Neural progenitor cell (in vitro differentiated cells): ENCODE measurements at regions not wholly inside any gene's neighbourhood (a gene's known extent, or its start where the extent isn't known, plus 50 kb on each side); places are given as distances from the start of the nearest gene placed in this dataset.

Source experiments
- EZH2 ChIP-seq: fragments of 200-600 bp; sonication (generic); IDR thresholded peaks from 2 replicates; pipeline ENCODE4 v1.6.1; 2017; ENCODE audit warnings: antibody characterized with exemption, mild to moderate bottlenecking, moderate library complexity
- TF ChIP-seq, protein P1 (sequence below): fragments of 200-600 bp; sonication (generic); IDR thresholded peaks from 2 replicates; pipeline ENCODE4 v1.5.1; 2017; ENCODE audit warnings: antibody characterized with exemption, mild to moderate bottlenecking

DNA sequence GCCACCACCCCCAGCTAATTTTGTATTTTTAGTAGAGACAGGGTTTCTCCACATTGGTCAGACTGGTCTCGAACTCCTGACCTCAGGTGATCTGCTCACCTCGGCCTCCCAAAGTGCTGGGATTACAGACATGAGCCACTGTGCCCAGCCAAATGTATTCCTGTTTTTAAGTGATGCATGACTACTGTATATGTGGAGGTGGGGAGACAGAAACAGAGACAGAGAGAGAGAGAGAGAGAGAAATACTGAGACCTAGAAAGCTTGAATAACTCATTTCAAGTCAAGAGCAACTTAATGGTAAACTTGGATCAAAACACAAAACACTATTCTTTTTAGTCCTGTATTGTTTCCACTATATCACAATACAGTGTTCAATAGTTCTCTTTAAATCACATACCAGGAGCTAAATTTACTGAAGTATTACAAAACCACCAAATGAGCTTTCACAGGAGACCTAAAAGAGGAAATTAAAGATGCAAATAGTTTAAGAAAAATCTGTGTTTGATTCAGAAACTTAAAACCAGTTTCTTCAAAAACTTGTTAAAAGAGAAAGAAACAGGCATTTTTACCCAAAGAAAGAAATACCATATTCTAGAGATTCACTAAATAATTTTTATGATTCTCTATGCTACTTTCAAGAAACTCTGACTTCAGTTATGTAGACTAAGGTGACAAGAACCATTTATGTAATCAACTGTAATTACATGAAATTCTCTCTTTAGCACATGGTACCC lies 188.7 kb downstream of the ETS1 start:
- TF ChIP-seq, protein P1, sequence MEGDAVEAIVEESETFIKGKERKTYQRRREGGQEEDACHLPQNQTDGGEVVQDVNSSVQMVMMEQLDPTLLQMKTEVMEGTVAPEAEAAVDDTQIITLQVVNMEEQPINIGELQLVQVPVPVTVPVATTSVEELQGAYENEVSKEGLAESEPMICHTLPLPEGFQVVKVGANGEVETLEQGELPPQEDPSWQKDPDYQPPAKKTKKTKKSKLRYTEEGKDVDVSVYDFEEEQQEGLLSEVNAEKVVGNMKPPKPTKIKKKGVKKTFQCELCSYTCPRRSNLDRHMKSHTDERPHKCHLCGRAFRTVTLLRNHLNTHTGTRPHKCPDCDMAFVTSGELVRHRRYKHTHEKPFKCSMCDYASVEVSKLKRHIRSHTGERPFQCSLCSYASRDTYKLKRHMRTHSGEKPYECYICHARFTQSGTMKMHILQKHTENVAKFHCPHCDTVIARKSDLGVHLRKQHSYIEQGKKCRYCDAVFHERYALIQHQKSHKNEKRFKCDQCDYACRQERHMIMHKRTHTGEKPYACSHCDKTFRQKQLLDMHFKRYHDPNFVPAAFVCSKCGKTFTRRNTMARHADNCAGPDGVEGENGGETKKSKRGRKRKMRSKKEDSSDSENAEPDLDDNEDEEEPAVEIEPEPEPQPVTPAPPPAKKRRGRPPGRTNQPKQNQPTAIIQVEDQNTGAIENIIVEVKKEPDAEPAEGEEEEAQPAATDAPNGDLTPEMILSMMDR = no peak
- no peak for TF ChIP-seq EZH2
